WERI-Rb-1 (cell line): ENCODE measurements at regions not wholly inside any gene's neighbourhood (a gene's known extent, or its start where the extent isn't known, plus 50 kb on each side); places are given as distances from the start of the nearest gene placed in this dataset.

ENCODE experiments used
- DNase-seq: peaks from one replicate; pipeline ENCODE4 v3.0.0-alpha.2; 2020
- H3K27ac ChIP-seq: fragments of 250-450 bp; sonication (Bioruptor Pico); 2 replicates; pipeline ENCODE4 v1.5.1; 2020; ENCODE audit warnings: mild to moderate bottlenecking, moderate library complexity
- H3K27me3 ChIP-seq: fragments of 250-450 bp; sonication (Bioruptor Pico); 2 replicates; pipeline ENCODE4 v1.5.1; 2021; ENCODE audit warnings: mild to moderate bottlenecking, low read depth, moderate library complexity; ENCODE audit not compliant: insufficient read depth, severe bottlenecking
- H3K36me3 ChIP-seq: fragments of 250-450 bp; sonication (Bioruptor Pico); 2 replicates; pipeline ENCODE4 v1.5.1; 2020; ENCODE audit warnings: mild to moderate bottlenecking, moderate library complexity
- H3K4me3 ChIP-seq: 2 replicates; pipeline ENCODE4 v1.5.1; 2011; ENCODE audit warnings: low read depth, mild to moderate bottlenecking, control low read depth, low read length
- H3K9me3 ChIP-seq: fragments of 250-450 bp; sonication (Bioruptor Pico); 2 replicates; pipeline ENCODE4 v1.5.1; 2021; ENCODE audit warnings: mild to moderate bottlenecking, moderate library complexity; ENCODE audit not compliant: severe bottlenecking
- TF ChIP-seq, protein P1 (sequence below): IDR thresholded peaks from 2 replicates; pipeline ENCODE4 v1.5.1; 2011; ENCODE audit warnings: low read depth, mild to moderate bottlenecking, control low read depth, inconsistent platforms, low read length

DNA sequence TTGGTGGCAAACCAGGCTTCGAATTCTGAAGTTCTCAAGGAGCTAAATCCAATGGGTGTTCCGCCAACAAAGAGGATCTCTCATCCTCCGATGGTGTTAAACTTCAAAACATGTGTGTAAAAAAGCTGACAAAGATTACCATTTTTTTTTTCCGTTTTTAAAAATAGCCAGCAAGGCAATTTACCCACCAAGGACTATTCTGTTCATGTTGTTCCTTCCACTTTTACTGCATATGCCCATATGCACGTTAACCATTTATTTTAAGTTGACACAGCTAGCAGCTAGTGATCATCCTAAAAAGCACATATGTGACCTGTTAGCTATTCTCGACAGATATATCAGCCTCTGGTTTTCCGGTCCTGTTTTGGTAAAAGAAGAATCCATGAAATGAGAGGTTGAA lies 326.7 kb downstream of the PLK2 start:
- Histone ChIP-seq H3K27me3 (no peaks in the 10 kb centered on the region), H3K4me3 (no peak overlapping the region), H3K27ac (no peak overlapping the region), H3K9me3 (no peaks in the 10 kb centered on the region), H3K36me3 (no peaks in the 10 kb centered on the region)
- TF ChIP-seq, protein P1, sequence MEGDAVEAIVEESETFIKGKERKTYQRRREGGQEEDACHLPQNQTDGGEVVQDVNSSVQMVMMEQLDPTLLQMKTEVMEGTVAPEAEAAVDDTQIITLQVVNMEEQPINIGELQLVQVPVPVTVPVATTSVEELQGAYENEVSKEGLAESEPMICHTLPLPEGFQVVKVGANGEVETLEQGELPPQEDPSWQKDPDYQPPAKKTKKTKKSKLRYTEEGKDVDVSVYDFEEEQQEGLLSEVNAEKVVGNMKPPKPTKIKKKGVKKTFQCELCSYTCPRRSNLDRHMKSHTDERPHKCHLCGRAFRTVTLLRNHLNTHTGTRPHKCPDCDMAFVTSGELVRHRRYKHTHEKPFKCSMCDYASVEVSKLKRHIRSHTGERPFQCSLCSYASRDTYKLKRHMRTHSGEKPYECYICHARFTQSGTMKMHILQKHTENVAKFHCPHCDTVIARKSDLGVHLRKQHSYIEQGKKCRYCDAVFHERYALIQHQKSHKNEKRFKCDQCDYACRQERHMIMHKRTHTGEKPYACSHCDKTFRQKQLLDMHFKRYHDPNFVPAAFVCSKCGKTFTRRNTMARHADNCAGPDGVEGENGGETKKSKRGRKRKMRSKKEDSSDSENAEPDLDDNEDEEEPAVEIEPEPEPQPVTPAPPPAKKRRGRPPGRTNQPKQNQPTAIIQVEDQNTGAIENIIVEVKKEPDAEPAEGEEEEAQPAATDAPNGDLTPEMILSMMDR, result no peak
- no peak for DNase-seq

DNA sequence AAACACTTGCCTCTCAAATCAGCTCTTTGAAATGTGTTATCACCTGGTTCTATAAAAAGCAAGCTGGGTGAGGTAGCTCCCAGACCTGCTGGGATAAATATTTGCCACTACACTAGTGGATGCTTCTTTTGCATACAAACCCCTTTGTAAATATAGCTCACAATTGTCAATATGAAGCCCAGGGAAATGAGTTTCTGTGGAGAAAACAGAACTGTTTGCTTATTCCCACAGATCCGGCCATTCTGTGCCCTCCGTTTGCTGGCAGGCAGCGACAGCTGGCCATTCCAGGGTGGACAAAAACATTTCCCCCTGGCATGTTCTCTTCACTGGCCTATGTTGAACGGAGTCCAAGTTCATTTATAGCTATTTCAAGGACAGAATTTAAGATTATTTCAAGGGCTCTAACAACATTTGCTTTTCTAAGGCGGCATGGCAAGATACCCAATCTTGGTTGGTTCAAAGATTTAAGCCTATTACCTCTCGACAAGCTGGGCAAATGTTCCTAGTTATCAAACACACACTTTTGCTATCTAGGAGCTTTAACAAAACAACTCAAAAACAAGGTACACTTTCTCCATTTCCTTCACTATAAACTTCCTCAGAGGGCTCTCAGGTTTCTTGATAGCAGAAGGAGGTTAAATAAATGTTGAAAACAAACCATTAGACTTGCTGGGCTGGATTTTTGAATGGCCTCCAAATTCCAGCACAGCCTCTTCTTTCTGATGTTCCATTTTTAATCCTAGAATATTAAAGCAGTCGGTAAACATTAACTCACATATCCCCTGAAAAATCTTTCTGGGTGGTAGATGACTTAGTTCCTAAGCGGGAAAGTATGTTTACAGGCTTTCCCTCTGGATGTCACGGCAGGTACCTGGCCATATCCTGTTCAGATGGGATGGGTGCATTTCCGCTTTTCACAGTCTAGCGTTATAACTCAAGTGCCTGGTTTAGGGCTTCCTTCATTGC lies 332.3 kb downstream of the PLK2 start:
- Histone ChIP-seq H3K27me3 (no peaks in the 10 kb centered on the region), H3K4me3 (no peak overlapping the region), H3K9me3 (no peaks in the 10 kb centered on the region), H3K36me3 (no peaks in the 10 kb centered on the region), H3K27ac (no peak overlapping the region)
- TF ChIP-seq, protein P1, result no peak
- no peak for DNase-seq

DNA sequence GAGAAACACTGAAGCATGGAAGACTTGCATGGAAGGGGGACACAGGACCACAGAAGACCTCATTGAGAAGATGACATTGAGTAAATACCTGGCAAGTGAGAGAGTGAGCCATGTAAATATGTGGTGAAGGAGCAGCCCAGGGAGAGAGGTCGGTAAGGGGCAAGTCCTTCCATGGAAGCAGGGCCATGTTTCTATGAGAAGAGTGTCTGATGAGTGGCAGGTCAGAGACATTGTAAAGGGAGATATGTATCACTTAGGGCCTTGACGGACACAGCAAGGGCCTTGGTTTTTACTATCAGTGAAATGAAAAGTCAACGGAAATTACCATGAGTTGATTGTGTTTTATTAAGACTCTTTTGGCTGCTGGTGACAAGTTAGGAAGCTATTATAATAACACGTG lies 336.4 kb downstream of the PLK2 start:
- Histone ChIP-seq H3K36me3 (no peaks in the 10 kb centered on the region), H3K27me3 (no peaks in the 10 kb centered on the region), H3K27ac (no peak overlapping the region), H3K4me3 (no peak overlapping the region), H3K9me3 (no peaks in the 10 kb centered on the region)
- DNase-seq, result no peak
- TF ChIP-seq, protein P1, result no peak

DNA sequence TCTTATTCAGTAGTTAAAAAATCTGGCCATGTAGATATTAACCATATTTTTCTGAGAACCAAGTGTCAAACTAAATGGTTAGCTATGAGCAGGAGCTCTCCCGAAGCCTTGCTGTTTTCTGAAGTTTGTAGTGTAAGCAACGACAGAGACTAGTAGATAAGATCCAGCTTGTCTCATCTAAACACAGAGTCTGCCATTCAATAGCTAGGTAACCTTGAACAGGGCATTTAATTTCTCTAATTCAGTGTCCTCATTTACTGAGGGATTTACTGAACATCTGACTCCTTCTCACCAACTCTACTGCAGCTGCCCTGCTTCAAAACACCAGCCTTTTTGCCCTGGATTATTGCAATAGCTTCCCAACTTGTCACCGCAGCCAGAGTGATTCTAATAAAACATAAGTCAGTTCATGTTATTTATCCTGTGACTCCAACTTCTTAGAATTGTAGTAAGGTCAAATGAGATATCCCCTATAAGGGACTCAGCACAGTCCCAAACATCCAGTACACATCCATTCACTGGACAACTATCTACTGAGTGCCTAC lies 337.0 kb downstream of the PLK2 start:
- Histone ChIP-seq H3K27ac (no peak overlapping the region), H3K27me3 (no peaks in the 10 kb centered on the region), H3K36me3 (no peaks in the 10 kb centered on the region), H3K9me3 (no peaks in the 10 kb centered on the region), H3K4me3 (no peak overlapping the region)
- no peak for DNase-seq
- TF ChIP-seq, protein P1, result no peak

DNA sequence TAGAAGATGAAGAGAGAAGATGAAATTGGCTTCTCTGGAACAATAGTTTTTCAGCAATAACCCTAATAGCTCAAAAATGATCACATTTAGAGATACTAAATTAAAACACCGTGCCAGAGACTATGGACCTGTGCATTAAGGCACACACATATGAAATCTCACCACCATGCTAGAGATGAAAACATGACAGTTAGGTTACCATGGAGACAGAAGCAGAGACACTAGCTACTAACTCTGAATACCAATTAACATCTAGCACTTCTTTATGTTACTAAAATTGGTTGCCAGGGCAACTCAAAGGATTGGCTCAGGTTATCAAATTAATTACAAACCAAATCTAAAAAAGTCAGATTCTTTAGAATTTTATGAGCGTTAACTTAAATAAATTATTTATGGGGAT lies 337.7 kb downstream of the PLK2 start:
- TF ChIP-seq, protein P1, result no peak
- Histone ChIP-seq H3K27ac (no peak overlapping the region), H3K27me3 (no peaks in the 10 kb centered on the region), H3K9me3 (no peaks in the 10 kb centered on the region), H3K36me3 (no peaks in the 10 kb centered on the region), H3K4me3 (no peak overlapping the region)
- DNase-seq, result no peak
